ENCODE measurements at regions not wholly inside any gene's neighbourhood (a gene's known extent, or its start where the extent isn't known, plus 50 kb on each side); places are given as distances from the start of the nearest gene placed in this dataset.

- TF ChIP-seq CTCF (IDR thresholded peaks at IDR 0.05) (no peak), POLR2A (IDR thresholded peaks at IDR 0.05) (no peak)
These were observed 216.7 kb downstream of the NUAK1 start for GRCh38 chr12:105921872-105922669.

All from ovary (tissue), 3 donors.